HL-60 (cell line): ENCODE measurements at regions not wholly inside any gene's neighbourhood (a gene's known extent, or its start where the extent isn't known, plus 50 kb on each side); places are given as distances from the start of the nearest gene placed in this dataset.

Experiments
- DNase-seq, 2 experiments: peaks; one replicate each; pipeline ENCODE4 v3.0.0-alpha.2; 2010 to 2020; ENCODE audit warnings: low read depth in 1 of 2, low spot score in 1 of 2
- H3K27ac ChIP-seq: fragments of 250-450 bp; sonication (Bioruptor Pico); replicated peaks from 2 replicates; pipeline ENCODE4 v1.5.1; 2020; ENCODE audit warnings: mild to moderate bottlenecking, moderate library complexity
- H3K27me3 ChIP-seq: fragments of 250-450 bp; sonication (Bioruptor Pico); 2 replicates; pipeline ENCODE4 v1.5.1; 2021; ENCODE audit warnings: mild to moderate bottlenecking, moderate library complexity; ENCODE audit not compliant: insufficient read depth, poor library complexity, severe bottlenecking
- H3K4me3 ChIP-seq: replicated peaks from 2 replicates; pipeline ENCODE4 v1.5.1; 2011; ENCODE audit warnings: mild to moderate bottlenecking, control low read depth, low read length; ENCODE audit not compliant: insufficient read depth
- GABPA ChIP-seq: IDR thresholded peaks from 2 replicates; pipeline ENCODE4 v1.6.1; 2012; ENCODE audit warnings: low read depth
- POLR2AphosphoS5 ChIP-seq: IDR thresholded peaks from 2 replicates; pipeline ENCODE4 v1.6.1; 2012; ENCODE audit warnings: low read depth
- SPI1 ChIP-seq: IDR thresholded peaks from 2 replicates; pipeline ENCODE4 v1.6.1; 2012; ENCODE audit warnings: low read depth, mild to moderate bottlenecking, borderline replicate concordance
- TF ChIP-seq, protein P1 (sequence below): IDR thresholded peaks from one replicate; pipeline ENCODE4 v1.5.1; 2011; ENCODE audit warnings: low read length, control low read depth, inconsistent platforms; ENCODE audit not compliant: insufficient read depth
- TF ChIP-seq, protein P2 (sequence below): IDR thresholded peaks from 2 replicates; pipeline ENCODE4 v1.6.1; 2012; ENCODE audit warnings: low read depth; ENCODE audit not compliant: insufficient replicate concordance

- DNase-seq: no peak
- Histone ChIP-seq H3K27ac (no peak overlapping the region), H3K27me3 (no peaks in the 10 kb centered on the region), H3K4me3 (no peak overlapping the region)
- TF ChIP-seq, protein P1, sequence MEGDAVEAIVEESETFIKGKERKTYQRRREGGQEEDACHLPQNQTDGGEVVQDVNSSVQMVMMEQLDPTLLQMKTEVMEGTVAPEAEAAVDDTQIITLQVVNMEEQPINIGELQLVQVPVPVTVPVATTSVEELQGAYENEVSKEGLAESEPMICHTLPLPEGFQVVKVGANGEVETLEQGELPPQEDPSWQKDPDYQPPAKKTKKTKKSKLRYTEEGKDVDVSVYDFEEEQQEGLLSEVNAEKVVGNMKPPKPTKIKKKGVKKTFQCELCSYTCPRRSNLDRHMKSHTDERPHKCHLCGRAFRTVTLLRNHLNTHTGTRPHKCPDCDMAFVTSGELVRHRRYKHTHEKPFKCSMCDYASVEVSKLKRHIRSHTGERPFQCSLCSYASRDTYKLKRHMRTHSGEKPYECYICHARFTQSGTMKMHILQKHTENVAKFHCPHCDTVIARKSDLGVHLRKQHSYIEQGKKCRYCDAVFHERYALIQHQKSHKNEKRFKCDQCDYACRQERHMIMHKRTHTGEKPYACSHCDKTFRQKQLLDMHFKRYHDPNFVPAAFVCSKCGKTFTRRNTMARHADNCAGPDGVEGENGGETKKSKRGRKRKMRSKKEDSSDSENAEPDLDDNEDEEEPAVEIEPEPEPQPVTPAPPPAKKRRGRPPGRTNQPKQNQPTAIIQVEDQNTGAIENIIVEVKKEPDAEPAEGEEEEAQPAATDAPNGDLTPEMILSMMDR: no peak
Observed at GRCh38 chr7:86995814-86996213, 63.6 kb downstream of the ELAPOR2 start.

DNA sequence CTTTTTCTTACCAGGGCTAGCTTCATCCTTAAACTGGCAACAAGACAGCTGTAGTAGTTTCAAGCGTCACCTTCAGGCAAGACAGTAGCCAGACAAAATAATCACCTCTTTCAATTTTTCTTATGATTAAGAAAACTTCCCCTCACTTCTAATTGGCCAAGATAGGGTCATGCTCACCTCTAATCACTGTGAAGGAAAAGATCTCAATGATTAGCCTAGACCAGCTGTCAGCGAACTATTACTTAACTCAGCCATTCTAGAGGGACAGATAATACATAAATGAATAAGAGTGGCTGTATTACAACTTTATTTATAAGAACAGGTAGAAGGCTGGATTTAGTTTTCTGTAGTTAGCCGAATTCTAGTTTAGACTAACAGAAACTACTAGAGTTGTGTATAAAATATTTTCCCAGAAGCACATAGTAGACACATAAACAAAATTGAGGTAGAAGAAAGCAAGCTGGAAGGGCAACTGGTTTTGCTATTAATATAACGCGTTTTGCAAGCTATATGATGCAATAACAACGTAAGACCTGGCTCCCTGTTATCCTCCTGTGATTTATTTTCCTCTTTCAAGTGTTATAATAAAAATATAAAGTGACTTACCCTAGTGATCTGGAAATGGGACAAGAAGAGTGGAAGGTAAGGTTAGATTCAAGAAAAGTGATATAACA lies 64.3 kb downstream of the ELAPOR2 start:
- H3K27ac ChIP-seq: no peak overlapping the region
- no peaks in the 10 kb centered on the region for H3K27me3 ChIP-seq
- no peak overlapping the region for H3K4me3 ChIP-seq
- TF ChIP-seq, protein P1: no peak
- TF ChIP-seq POLR2AphosphoS5 (no peak), SPI1 (no peak), GABPA (no peak)
- TF ChIP-seq, protein P2, sequence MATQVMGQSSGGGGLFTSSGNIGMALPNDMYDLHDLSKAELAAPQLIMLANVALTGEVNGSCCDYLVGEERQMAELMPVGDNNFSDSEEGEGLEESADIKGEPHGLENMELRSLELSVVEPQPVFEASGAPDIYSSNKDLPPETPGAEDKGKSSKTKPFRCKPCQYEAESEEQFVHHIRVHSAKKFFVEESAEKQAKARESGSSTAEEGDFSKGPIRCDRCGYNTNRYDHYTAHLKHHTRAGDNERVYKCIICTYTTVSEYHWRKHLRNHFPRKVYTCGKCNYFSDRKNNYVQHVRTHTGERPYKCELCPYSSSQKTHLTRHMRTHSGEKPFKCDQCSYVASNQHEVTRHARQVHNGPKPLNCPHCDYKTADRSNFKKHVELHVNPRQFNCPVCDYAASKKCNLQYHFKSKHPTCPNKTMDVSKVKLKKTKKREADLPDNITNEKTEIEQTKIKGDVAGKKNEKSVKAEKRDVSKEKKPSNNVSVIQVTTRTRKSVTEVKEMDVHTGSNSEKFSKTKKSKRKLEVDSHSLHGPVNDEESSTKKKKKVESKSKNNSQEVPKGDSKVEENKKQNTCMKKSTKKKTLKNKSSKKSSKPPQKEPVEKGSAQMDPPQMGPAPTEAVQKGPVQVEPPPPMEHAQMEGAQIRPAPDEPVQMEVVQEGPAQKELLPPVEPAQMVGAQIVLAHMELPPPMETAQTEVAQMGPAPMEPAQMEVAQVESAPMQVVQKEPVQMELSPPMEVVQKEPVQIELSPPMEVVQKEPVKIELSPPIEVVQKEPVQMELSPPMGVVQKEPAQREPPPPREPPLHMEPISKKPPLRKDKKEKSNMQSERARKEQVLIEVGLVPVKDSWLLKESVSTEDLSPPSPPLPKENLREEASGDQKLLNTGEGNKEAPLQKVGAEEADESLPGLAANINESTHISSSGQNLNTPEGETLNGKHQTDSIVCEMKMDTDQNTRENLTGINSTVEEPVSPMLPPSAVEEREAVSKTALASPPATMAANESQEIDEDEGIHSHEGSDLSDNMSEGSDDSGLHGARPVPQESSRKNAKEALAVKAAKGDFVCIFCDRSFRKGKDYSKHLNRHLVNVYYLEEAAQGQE: no peak
- no peak for DNase-seq

DNA sequence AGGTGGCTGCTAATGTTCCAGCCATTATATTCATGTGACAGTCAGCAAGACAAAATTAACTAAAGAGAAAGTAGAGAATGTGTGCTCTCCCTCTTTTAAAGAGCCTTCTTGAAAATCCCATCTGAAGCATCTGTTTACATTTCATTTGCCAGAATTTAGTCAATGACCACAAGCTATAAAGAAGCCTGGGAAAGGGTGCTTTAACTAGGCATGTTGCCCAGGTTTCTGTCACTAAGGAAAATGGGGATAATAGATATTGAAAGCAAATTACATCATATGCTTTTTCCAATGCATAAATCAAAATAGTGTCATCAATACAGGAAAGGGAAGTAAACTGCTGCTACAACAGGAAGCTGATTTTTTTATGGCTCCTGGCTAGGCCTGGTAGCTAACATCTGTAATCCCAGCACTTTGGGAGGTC lies 67.7 kb downstream of the ELAPOR2 start:
- H3K27me3 ChIP-seq: no peaks in the 10 kb centered on the region
- TF ChIP-seq GABPA (no peak), POLR2AphosphoS5 (no peak), SPI1 (no peak)
- TF ChIP-seq, protein P2: no peak
- TF ChIP-seq, protein P1: no peak
- no peak overlapping the region for H3K27ac ChIP-seq
- DNase-seq: no peak
- H3K4me3 ChIP-seq: no peak overlapping the region

DNA sequence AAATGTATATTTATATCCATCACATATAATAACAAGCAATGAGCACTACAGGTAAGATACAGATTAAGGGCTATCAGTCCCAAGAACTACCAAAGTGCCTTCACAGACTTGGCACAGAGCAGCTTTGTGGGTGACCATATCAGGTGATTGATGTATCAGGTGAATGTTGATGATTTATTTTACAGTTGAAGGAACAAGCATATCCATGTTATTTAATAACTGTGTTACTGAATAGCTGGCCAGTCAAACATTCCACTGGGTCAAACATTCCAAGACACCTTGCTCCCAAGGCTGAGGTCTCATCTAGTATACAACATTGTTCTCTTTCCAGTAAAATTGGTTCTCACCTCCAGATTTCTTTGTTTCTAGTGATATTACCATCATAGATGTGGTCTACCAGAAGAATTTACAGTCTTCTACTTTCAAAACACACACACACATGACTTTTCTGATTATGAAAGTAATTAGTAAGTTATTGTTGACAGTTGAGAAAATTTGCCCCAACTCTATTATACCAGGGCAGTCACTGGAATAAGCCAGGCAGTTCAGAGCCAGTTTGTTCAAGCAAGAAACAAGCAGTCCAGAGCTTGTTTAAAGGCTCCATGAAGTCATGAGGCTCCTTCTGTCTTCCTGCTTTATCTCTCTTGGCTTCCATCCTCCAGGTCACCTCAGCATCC lies 68.2 kb downstream of the ELAPOR2 start:
- Histone ChIP-seq H3K4me3 (no peak overlapping the region), H3K27ac (no peak overlapping the region), H3K27me3 (no peaks in the 10 kb centered on the region)
- TF ChIP-seq, protein P1: no peak
- TF ChIP-seq, protein P2: no peak
- no peak for TF ChIP-seq POLR2AphosphoS5
- TF ChIP-seq GABPA: no peak
- TF ChIP-seq SPI1: no peak
- DNase-seq: no peak
